GM10266 (cell line): ENCODE measurements at regions not wholly inside any gene's neighbourhood (a gene's known extent, or its start where the extent isn't known, plus 50 kb on each side); places are given as distances from the start of the nearest gene placed in this dataset.

Source experiments
- DNase-seq: peaks from one replicate; pipeline ENCODE4 v3.0.0; 2012; ENCODE audit errors: extremely low spot score
- TF ChIP-seq, protein P1 (sequence below): IDR thresholded peaks from 2 replicates; pipeline ENCODE4 v1.5.1; 2012; ENCODE audit warnings: mild to moderate bottlenecking, low read depth; ENCODE audit not compliant: control insufficient read depth, insufficient read depth; ENCODE audit errors: missing control alignments

- no peak for DNase-seq
- TF ChIP-seq, protein P1, sequence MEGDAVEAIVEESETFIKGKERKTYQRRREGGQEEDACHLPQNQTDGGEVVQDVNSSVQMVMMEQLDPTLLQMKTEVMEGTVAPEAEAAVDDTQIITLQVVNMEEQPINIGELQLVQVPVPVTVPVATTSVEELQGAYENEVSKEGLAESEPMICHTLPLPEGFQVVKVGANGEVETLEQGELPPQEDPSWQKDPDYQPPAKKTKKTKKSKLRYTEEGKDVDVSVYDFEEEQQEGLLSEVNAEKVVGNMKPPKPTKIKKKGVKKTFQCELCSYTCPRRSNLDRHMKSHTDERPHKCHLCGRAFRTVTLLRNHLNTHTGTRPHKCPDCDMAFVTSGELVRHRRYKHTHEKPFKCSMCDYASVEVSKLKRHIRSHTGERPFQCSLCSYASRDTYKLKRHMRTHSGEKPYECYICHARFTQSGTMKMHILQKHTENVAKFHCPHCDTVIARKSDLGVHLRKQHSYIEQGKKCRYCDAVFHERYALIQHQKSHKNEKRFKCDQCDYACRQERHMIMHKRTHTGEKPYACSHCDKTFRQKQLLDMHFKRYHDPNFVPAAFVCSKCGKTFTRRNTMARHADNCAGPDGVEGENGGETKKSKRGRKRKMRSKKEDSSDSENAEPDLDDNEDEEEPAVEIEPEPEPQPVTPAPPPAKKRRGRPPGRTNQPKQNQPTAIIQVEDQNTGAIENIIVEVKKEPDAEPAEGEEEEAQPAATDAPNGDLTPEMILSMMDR = no peak
Measured at GRCh38 chr18:24947521-24948305, 404.3 kb downstream of the ZNF521 start.

- TF ChIP-seq, protein P1 = no peak
- DNase-seq = no peak
Measured at GRCh38 chr18:24949908-24950307, 402.1 kb downstream of the ZNF521 start.

- TF ChIP-seq, protein P1 = no peak
- no peak for DNase-seq
Measured at GRCh38 chr18:24954341-24954740, 397.6 kb downstream of the ZNF521 start.

GRCh38 chr18:24958001-24958400 is 394.0 kb downstream of the ZNF521 start:
- TF ChIP-seq, protein P1 = no peak
- DNase-seq = no peak

- TF ChIP-seq, protein P1 = no peak
- DNase-seq = no peak
Measured at GRCh38 chr18:24959051-24959476, 392.9 kb downstream of the ZNF521 start.

DNA sequence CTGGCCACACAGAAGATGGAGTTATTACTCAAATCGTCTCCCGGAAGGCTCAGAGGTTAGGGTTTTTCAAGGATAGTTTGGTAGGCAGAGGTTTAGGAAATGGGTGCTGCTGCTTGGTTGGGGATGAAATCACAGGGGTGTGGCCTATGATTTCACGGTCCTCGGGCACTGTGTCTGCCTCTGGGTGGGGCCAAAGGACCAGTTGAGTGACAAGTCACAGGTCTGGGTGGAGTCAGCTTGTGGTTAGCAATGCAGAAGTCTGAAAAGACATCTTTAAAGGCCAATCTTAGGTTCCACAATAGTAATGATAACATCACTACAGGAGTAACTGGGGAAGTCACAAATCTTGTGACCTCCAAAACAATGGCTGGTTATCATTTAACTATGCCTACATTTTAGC is 387.8 kb downstream of the ZNF521 start:
- TF ChIP-seq, protein P1 = no peak
- no peak for DNase-seq

DNA sequence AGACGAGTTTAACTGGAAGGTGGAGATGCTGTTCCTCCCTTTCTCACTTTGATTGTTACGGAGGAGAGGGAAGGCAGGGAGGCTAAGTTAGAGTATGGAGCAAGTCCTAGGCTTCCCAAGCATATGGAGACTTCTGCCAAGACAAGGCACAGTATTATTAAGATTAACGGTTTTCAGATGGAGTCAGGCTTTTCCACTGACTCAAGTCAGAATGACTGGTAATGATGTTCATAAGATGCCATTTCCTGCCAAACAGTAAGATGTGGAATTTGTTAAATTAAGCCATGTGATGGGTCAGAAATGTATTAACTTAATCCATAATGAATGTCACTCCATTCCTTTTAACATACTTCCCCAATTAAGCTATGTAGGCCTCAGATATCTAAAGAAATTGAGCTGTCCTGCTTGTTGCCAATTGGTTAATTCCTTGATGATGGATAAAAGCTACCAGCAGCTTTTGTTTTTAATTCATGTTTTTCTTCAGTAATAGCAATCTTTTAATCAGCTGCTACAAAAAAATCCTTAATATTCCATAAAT is 383.7 kb downstream of the ZNF521 start:
- no peak for DNase-seq
- TF ChIP-seq, protein P1 = no peak
